ENCODE measurements at regions not wholly inside any gene's neighbourhood (a gene's known extent, or its start where the extent isn't known, plus 50 kb on each side); places are given as distances from the start of the nearest gene placed in this dataset.

GRCh38 chr2:38216886-38217285 lies 140.9 kb upstream of the CYP1B1 start:
- no peak overlapping the region for H3K4me3 ChIP-seq

DNA sequence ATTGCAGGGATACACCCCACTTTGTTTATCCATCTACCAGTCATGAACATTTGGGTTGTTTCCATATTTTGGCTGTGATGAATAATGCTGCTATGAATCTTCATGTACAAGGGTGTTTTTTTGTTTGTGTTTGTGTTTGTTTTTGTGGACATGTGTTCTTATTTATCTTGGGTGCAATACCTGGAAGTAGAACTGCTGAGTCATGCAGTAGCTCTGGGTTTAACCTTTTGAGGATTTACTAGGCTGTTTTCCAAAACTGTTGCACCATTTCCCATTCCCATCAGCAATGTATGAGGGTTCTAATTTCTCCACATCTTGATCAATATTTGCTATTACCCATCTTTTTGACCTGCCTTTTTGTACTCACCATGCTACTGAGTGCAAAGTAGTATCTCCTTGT lies 140.0 kb upstream of the CYP1B1 start:
- Histone ChIP-seq H3K4me1 (no peaks in the 10 kb centered on the region), H3K27me3 (no peaks in the 10 kb centered on the region), H3K36me3 (no peaks in the 10 kb centered on the region), H3K4me3 (no peak overlapping the region), H3K9me3 (no peaks in the 10 kb centered on the region), H3K27ac (no peak overlapping the region)
- DNase-seq (no peak), ATAC-seq (ENCODE audit: low FRiP score in 2 of 2) (no peak)
- TF ChIP-seq POLR2AphosphoS5 (IDR thresholded peaks at IDR 0.05) (no peak), POLR2A (IDR thresholded peaks at IDR 0.05) (no peak)
- TF ChIP-seq, protein P1, sequence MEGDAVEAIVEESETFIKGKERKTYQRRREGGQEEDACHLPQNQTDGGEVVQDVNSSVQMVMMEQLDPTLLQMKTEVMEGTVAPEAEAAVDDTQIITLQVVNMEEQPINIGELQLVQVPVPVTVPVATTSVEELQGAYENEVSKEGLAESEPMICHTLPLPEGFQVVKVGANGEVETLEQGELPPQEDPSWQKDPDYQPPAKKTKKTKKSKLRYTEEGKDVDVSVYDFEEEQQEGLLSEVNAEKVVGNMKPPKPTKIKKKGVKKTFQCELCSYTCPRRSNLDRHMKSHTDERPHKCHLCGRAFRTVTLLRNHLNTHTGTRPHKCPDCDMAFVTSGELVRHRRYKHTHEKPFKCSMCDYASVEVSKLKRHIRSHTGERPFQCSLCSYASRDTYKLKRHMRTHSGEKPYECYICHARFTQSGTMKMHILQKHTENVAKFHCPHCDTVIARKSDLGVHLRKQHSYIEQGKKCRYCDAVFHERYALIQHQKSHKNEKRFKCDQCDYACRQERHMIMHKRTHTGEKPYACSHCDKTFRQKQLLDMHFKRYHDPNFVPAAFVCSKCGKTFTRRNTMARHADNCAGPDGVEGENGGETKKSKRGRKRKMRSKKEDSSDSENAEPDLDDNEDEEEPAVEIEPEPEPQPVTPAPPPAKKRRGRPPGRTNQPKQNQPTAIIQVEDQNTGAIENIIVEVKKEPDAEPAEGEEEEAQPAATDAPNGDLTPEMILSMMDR (IDR thresholded peaks at IDR 0.05), result no peak

More at GRCh38 chr2:38216886-38217285, 140.9 kb upstream of the CYP1B1 start:
- DNase-seq (no peak), ATAC-seq (ENCODE audit: low FRiP score in 2 of 2) (no peak)
- Histone ChIP-seq H3K9me3 (no peaks in the 10 kb centered on the region), H3K27ac (no peak overlapping the region), H3K27me3 (no peaks in the 10 kb centered on the region), H3K4me1 (no peaks in the 10 kb centered on the region), H3K36me3 (no peaks in the 10 kb centered on the region)
- TF ChIP-seq EP300 (IDR thresholded peaks at IDR 0.05) (no peak), POLR2AphosphoS5 (IDR thresholded peaks at IDR 0.05) (no peak), POLR2A (IDR thresholded peaks at IDR 0.05) (no peak)
- TF ChIP-seq, protein P1 (IDR thresholded peaks at IDR 0.05), result no peak

DNA sequence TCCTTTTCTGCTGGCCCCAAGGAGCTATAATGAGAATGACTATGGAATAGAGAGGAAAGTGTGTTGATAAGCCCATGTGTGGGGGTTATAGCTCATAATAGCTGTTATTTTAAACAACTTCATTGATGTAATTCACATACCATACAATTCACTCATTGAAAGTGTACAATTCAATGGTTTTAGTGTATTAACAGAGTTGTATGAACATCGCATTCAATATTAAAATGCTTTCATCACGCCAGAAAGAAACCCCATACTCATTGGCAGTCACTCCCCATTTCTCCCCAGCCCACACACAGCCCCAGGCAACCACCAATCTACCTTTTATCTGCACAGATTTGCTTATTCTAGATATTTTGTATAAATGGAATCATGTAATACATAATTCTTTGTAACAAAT lies 139.6 kb upstream of the CYP1B1 start:
- no peaks in the 10 kb centered on the region for H3K36me3 ChIP-seq
- WGBS, 2 donors, result 90 to 92% methylated on average over 2 of the region's 2 CpGs
- TF ChIP-seq, protein P1 (IDR thresholded peaks at IDR 0.05), result no peak
- TF ChIP-seq EP300 (IDR thresholded peaks at IDR 0.05) (no peak), POLR2A (IDR thresholded peaks at IDR 0.05) (no peak), POLR2AphosphoS5 (IDR thresholded peaks at IDR 0.05) (no peak)
- no peaks in the 10 kb centered on the region for H3K27me3 ChIP-seq
- DNase-seq (no peak), ATAC-seq (ENCODE audit: low FRiP score in 2 of 2) (no peak)
- H3K9me3 ChIP-seq, result no peaks in the 10 kb centered on the region
- H3K4me1 ChIP-seq, result no peaks in the 10 kb centered on the region
- H3K27ac ChIP-seq, result no peak overlapping the region
- H3K4me3 ChIP-seq, result no peak overlapping the region

- no peak for TF ChIP-seq POLR2AphosphoS5 (IDR thresholded peaks at IDR 0.05)
- no peak for TF ChIP-seq POLR2A (IDR thresholded peaks at IDR 0.05)
- TF ChIP-seq, protein P1 (IDR thresholded peaks at IDR 0.05), result no peak
- no peak for TF ChIP-seq EP300 (IDR thresholded peaks at IDR 0.05)
- DNase-seq, result no peak
- Histone ChIP-seq H3K4me1 (no peaks in the 10 kb centered on the region), H3K4me3 (no peak overlapping the region), H3K27me3 (no peaks in the 10 kb centered on the region), H3K36me3 (no peaks in the 10 kb centered on the region), H3K27ac (no peak overlapping the region), H3K9me3 (no peaks in the 10 kb centered on the region)
- WGBS, 2 donors, result 79 to 81% methylated on average over 5 of the region's 5 CpGs
- no peak for ATAC-seq (ENCODE audit: low FRiP score in 2 of 2)
These were observed 138.3 kb upstream of the CYP1B1 start for GRCh38 chr2:38214209-38214717.

DNA sequence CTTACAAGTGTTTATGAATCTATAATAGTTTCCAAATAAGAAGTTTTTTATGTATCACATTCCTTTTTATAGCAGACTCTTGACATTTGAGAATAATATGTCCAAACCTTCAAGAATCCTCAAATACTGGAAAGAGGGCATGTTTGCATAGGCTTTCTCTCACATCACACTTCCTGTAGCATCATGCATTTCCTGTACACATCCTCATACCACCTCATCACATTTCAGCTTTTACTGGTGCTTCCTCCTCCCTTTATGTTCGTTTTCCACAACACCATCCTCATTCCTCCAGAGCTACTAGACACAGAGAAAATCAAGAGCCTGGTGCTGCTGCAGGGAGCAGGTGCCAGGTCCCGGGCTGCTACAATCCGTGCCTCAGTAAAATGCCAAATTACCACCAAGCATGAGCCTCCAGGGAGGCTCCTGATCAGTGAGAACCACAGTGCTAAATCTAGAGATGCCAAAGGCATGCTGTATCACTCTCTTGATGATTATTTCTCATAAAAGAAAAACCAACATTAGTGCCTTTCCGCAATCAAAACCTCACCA lies 137.7 kb upstream of the CYP1B1 start:
- no peak for TF ChIP-seq POLR2AphosphoS5 (IDR thresholded peaks at IDR 0.05)
- no peak for TF ChIP-seq POLR2A (IDR thresholded peaks at IDR 0.05)
- TF ChIP-seq EP300 (IDR thresholded peaks at IDR 0.05), result no peak
- TF ChIP-seq, protein P1 (IDR thresholded peaks at IDR 0.05), result no peak
- Histone ChIP-seq H3K36me3 (no peaks in the 10 kb centered on the region), H3K4me1 (no peaks in the 10 kb centered on the region), H3K27me3 (no peaks in the 10 kb centered on the region), H3K27ac (no peak overlapping the region), H3K4me3 (no peak overlapping the region), H3K9me3 (no peaks in the 10 kb centered on the region)
- DNase-seq, result no peak
- no peak for ATAC-seq (ENCODE audit: low FRiP score in 2 of 2)
- 71 to 73% methylated on average over 4 of the region's 4 CpGs for WGBS, 2 donors

All from upper lobe of left lung (tissue), 6 donors.